ENCODE measurements at regions not wholly inside any gene's neighbourhood (a gene's known extent, or its start where the extent isn't known, plus 50 kb on each side); places are given as distances from the start of the nearest gene placed in this dataset.

GRCh38 chr12:115583591-115583990 is 693.9 kb downstream of the MED13L start:
- DNase-seq (ENCODE audit: low read depth, low spot score) = no peak

DNA sequence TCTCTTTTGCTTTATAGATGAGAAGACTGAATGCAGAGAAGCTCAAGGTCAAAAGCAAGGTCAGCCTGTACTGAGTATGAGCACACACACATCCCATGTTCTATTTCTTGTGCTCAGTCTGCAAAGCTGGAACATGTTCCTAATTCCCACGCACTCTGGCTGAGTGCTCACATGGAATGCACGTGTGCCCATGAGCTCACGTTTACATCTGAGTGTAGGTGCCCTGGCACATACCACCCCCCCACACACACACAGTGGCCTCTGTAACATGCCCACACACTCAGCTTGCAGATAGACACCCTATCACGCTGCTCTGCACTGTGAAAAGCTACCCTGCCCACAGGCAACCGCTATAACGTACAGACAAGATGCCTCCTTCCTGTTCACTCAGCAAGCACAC is 700.1 kb downstream of the MED13L start:
- no peak for DNase-seq (ENCODE audit: low read depth, low spot score)

- DNase-seq (ENCODE audit: low read depth, low spot score) = no peak
These were observed 702.7 kb downstream of the MED13L start for GRCh38 chr12:115574826-115575225.

GRCh38 chr12:115572440-115572839 is 705.1 kb downstream of the MED13L start:
- no peak for DNase-seq (ENCODE audit: low read depth, low spot score)

- DNase-seq (ENCODE audit: low read depth, low spot score) = no peak
These were observed 706.0 kb downstream of the MED13L start for GRCh38 chr12:115571446-115571845.

DNA sequence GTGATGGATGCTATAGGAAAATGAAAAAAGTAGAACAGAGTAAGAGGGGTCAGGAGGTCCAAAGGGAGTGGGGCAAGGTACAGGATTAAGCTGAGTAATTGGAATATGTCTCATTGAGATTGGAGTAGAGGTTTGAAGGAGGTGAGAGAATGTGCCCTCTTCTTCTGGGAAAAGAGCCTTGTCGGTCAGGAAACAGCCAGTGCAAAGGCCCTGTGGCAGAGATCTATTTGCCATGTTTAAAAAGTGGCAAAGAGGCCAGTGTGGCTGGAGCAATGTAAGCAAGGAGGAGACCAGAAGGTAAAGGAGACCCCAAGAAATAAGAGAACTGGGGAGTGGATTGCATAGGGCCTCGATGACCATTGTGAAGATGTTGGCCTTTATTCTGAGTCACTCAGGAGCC is 706.5 kb downstream of the MED13L start:
- no peak for DNase-seq (ENCODE audit: low read depth, low spot score)

GRCh38 chr12:115570069-115570777 is 707.3 kb downstream of the MED13L start:
- DNase-seq (ENCODE audit: low read depth, low spot score) = no peak

DNA sequence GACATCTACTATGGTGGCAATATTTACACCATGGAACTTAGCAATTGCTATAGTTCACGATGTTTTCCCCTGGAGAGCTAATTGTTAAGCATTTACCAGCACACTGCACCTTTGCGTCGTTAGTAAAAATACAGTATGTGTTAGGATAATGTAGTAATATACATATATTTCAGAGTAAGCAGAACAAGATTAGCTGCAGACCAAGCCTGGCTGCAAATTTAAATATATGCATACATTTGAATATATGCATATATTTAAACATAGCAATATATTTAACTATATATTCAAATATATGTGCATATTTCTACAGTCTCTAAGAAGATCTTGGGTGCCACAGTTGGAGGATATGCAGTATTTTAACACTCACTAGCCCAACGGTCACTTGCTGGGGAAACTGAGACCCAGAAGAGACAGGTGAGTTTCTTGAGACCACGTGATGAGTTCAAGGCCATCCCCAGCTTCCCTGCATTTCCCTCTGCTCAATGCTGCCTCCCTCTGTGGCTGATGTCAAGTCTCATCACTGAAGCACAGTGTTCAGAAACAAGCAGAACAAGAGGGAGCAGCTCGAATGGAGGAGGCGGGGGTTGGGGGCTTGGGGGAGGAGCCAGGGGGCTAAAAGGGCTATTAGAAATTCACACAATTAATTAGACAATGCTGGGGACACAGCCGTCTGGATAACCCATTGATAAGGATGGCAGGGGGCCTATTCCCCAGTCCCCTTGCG is 708.0 kb downstream of the MED13L start:
- no peak for DNase-seq (ENCODE audit: low read depth, low spot score)

GRCh38 chr12:115558281-115558680 is 719.2 kb downstream of the MED13L start:
- no peak for DNase-seq (ENCODE audit: low read depth, low spot score)

DNA sequence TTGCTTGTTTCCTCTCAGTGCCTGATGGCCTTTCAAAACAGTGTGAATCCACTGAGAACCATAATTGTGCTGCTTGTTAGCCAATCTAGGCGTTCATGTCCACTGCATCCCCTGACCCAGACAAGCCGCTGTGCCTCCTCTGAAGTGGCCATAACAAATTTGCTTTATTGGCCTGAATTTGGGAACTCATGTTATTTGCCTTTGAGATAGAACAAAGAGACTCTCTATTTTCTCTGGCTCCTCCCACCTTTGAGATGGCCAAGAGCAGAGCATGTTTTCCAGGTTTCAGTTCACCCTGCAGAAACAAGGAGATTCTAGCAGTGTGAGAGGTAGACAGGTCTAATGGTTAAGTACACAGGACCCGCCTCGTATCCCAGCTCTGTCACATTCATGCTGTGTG is 723.9 kb downstream of the MED13L start:
- DNase-seq (ENCODE audit: low read depth, low spot score) = no peak

GRCh38 chr12:115543269-115543668 is 734.2 kb downstream of the MED13L start:
- DNase-seq (ENCODE audit: low read depth, low spot score) = no peak

- no peak for DNase-seq (ENCODE audit: low read depth, low spot score)
These were observed 734.8 kb downstream of the MED13L start for GRCh38 chr12:115542656-115543055.

- no peak for DNase-seq (ENCODE audit: low read depth, low spot score)
These were observed 735.5 kb downstream of the MED13L start for GRCh38 chr12:115541891-115542421.

- DNase-seq (ENCODE audit: low read depth, low spot score) = no peak
These were observed 749.0 kb downstream of the MED13L start for GRCh38 chr12:115528466-115528865.

- no peak for DNase-seq (ENCODE audit: low read depth, low spot score)
These were observed 755.6 kb downstream of the MED13L start for GRCh38 chr12:115521771-115522409.

GRCh38 chr12:115519887-115520286 is 757.6 kb downstream of the MED13L start:
- no peak for DNase-seq (ENCODE audit: low read depth, low spot score)

DNA sequence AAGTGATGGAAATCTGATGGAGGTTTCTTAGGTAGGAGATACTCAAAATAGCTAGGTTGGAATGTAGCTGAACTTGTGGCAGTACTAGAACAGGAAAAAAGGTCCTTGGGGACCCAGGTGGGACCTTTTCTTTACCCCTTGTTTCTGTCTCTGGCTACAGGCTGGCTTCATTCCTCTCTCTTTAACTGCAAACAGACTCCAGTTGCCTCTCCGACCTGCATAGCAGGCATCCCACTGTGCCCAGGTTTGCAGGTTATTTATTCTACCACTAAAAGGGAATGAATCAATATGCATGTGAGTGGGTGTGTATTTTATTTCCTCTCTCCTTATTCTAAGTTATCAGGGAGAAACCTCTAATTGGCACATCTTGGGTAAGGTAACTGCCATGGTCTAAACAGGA is 758.1 kb downstream of the MED13L start:
- DNase-seq (ENCODE audit: low read depth, low spot score) = no peak

GRCh38 chr12:115517913-115518312 is 759.6 kb downstream of the MED13L start:
- no peak for DNase-seq (ENCODE audit: low read depth, low spot score)

DNA sequence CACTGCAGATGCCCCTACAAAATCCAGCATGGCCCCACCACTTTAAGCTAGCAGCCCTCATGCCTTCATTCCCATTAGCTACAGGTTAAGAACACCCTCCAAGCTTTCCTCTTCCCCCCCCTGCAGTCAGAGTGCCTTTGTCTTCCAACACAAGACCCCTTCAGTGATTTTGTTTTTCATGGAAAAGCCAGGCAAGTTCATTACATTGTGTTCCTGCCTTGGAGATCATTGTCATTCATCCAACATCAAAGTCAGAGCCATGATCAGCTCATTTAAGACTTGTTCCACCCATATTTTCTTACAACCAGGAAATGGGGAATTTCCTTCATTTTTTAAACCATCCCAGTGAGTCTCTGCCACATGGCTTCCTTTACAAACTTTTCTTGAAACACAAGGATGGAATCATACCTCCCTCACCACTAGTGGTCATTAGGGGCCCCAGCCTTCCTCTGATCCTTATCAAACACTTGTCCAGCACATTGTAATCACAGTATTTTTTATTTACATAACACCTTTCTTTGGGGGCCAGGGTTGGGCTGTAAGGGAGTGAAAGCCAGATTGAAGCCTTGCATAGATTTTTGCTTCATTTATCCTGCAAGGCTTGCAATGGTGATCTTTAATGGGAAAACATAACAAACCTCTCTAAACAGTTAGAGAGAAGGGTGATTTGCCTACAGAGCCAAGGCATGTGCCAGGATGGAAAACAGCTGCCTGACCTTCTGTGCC is 765.3 kb downstream of the MED13L start:
- no peak for DNase-seq (ENCODE audit: low read depth, low spot score)

GRCh38 chr12:115511305-115511704 is 766.2 kb downstream of the MED13L start:
- DNase-seq (ENCODE audit: low read depth, low spot score) = no peak

- no peak for DNase-seq (ENCODE audit: low read depth, low spot score)
These were observed 768.5 kb downstream of the MED13L start for GRCh38 chr12:115508990-115509389.
